ENCODE measurements at regions not wholly inside any gene's neighbourhood (a gene's known extent, or its start where the extent isn't known, plus 50 kb on each side); places are given as distances from the start of the nearest gene placed in this dataset.
"Not testable (repeated sequence)": the region's sequence is repeated elsewhere in the genome, so short reads cannot be mapped to it uniquely, and the experiment has no call there.

DNA sequence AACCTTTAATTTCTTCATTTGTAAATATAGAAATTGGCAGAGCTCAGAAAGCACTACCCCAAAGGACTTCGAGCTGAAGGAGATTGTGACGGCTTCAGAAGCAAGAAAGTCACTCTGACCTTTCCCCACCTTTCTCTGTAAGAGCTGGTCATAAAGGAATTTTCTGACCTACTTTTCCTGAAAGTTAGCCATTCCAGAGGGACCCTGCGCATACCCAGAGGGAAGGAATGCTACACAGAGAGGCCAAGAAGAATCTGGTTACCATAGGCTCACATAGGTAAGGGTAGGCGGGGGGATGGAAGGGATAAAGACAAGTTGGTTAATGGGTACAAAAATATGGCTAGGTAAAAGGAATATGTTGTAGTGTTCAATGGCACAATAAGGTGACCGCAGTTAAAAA, 1080.3 kb downstream of the ZPLD1 start:
- no peak for DNase-seq (ENCODE audit: low read depth)
- H3K4me3 ChIP-seq (ENCODE audit: low read depth, low read length): no peak overlapping the region
- TF ChIP-seq, protein P1, sequence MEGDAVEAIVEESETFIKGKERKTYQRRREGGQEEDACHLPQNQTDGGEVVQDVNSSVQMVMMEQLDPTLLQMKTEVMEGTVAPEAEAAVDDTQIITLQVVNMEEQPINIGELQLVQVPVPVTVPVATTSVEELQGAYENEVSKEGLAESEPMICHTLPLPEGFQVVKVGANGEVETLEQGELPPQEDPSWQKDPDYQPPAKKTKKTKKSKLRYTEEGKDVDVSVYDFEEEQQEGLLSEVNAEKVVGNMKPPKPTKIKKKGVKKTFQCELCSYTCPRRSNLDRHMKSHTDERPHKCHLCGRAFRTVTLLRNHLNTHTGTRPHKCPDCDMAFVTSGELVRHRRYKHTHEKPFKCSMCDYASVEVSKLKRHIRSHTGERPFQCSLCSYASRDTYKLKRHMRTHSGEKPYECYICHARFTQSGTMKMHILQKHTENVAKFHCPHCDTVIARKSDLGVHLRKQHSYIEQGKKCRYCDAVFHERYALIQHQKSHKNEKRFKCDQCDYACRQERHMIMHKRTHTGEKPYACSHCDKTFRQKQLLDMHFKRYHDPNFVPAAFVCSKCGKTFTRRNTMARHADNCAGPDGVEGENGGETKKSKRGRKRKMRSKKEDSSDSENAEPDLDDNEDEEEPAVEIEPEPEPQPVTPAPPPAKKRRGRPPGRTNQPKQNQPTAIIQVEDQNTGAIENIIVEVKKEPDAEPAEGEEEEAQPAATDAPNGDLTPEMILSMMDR (conservative IDR thresholded peaks at IDR 0.05; ENCODE audit: low read depth, low read length): no peak

DNA sequence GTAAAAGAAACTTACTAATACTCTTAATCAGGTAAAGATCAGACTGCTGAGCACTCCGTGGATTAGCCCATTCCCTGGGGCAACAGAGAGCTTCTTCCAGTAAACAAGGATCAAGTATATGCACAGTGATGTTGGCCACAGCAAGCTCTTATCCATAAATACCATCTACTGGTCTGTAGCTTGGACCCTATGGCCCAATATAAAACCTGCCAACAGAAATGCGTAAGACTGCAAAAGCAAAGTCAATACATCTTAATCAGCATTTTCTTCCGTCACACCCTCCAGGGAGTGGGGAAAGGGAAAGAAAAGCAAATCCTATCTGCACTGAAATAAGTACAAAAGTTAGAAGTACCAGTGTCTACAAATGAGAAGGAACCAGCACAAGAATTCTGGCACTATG, 1082.1 kb downstream of the ZPLD1 start:
- DNase-seq (ENCODE audit: low read depth): no peak
- no peak overlapping the region for H3K4me3 ChIP-seq (ENCODE audit: low read depth, low read length)
- TF ChIP-seq, protein P1 (conservative IDR thresholded peaks at IDR 0.05; ENCODE audit: low read depth, low read length): no peak

DNA sequence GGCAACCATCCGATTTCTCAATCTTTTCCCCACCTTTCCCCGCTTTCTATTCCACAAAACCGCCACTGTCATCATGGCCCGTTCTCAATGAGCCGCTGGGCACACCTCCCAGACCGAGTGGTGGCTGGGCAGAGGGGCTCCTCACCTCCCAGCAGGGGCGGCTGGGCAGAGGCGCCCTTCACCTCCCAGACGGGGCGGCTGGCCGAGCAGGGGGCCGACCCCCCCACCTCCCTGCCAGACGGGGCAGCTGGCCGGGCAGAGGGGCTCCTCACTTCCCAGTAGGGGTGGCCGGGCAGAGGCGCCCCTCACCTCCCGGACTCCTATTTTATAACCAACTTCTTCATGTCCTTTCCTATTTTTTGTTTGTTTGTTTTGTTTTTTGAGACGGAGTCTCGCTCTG, 1096.5 kb downstream of the ZPLD1 start:
- not testable (repeated sequence) for DNase-seq (ENCODE audit: low read depth); H3K4me3 ChIP-seq (ENCODE audit: low read depth, low read length)

DNA sequence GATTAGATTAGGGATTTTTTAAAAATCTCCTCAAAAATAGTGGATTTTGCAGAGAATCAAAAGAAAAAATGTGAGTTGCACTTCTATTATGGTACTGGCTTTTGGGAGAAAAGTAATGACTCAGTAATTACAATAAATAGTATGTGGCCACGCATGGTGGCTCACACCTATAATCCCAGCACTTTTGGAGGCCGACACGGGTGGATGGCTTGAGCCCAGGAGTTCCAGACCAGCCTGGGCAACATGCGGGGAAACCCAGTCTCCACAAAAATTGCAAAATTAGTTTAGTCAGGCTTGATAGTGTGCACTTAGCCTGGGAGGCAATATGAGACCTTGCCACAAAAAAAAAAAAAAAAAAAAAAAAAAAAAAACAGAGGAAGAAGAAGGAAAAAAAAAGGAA, 1098.2 kb downstream of the ZPLD1 start:
- TF ChIP-seq, protein P1 (conservative IDR thresholded peaks at IDR 0.05; ENCODE audit: low read depth, low read length): no peak
- DNase-seq (ENCODE audit: low read depth): no peak
- no peak overlapping the region for H3K4me3 ChIP-seq (ENCODE audit: low read depth, low read length)

DNA sequence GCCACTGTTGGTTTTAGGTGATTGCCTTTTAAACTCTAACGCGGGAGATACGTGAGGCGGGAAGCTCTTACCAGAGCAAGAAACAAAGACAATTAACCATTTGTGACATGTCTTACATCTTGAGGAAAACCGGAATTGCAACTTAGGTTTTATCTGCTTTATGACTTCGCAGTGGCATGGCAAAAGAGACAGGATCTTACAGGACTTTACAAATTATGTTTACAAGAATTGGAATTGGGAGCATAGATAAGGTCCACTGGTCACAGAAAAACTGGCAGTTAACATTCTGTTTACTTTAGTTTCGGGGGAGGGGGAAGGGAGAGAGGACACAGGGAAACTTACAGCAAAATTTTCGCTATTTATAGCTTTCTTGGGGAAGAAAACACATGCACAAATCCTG, 1119.6 kb downstream of the ZPLD1 start:
- H3K4me3 ChIP-seq (ENCODE audit: low read depth, low read length): no peak overlapping the region
- no peak for DNase-seq (ENCODE audit: low read depth)
- TF ChIP-seq, protein P1 (conservative IDR thresholded peaks at IDR 0.05; ENCODE audit: low read depth, low read length): no peak

DNA sequence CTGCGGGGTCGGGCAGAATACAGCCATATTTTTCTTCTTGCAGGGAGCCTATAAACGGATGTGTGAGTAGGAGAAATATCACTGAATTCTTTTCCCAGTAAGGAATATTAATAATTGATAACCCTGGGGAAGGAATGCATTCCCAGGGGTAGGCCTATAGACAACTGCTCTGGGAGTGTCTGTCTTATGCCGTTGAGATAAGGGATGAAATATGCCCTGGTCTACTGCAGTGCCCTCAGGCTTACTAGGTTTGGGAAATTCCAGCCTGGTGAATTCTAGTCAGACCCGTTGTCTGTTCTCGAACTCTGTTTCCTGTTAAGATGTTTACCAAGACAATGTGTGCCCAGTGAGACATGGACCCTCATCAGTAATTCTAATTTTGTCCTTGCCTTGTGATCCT, 1129.3 kb downstream of the ZPLD1 start:
- not testable (repeated sequence) for DNase-seq (ENCODE audit: low read depth); H3K4me3 ChIP-seq (ENCODE audit: low read depth, low read length)

DNA sequence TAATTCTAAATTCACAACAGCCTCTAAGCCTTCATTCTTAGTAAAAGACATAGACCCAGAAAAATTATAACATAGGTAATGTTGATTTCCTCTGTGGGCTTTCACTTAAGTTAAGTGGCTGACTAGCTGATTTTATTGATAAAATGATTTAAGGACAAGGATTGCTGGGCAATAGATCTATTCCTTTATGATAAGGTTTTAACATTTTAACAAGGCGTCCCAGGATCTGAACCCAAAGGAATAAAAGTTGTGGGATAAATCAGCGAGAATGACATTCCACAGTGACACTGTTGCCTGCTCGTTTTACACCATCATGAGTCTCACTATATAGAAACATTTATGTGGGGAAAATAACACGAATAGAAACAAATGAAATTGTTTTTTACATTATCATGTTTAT, 1151.0 kb downstream of the ZPLD1 start:
- TF ChIP-seq, protein P1 (conservative IDR thresholded peaks at IDR 0.05; ENCODE audit: low read depth, low read length): no peak
- H3K4me3 ChIP-seq (ENCODE audit: low read depth, low read length): no peak overlapping the region
- no peak for DNase-seq (ENCODE audit: low read depth)

DNA sequence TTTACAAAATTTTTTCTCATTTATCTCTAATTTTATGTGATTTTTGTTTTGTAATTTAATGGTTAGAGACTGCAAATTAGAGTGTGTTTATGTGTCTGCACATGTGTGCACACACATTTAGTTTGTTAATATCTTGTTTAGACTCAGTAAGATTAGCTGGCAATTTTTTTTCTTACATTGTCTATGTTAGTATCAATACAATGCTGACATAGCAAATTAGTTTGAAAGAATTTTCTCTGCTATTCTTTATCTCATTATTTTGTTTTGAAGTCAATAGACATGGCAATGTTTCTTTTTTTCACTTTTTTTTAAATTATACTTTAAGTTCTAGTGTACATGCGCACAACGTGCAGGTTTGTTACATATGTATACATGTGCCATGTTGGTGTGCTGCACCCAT, 1155.0 kb downstream of the ZPLD1 start:
- H3K4me3 ChIP-seq (ENCODE audit: low read depth, low read length): no peak overlapping the region
- no peak for DNase-seq (ENCODE audit: low read depth)
- TF ChIP-seq, protein P1 (conservative IDR thresholded peaks at IDR 0.05; ENCODE audit: low read depth, low read length): no peak
